Femur (tissue), 1 donor: ENCODE measurements at regions not wholly inside any gene's neighbourhood (a gene's known extent, or its start where the extent isn't known, plus 50 kb on each side); places are given as distances from the start of the nearest gene placed in this dataset.

Experiments used
- DNase-seq: peaks from one replicate; pipeline ENCODE4 v3.0.0-alpha.2; 2017

DNA sequence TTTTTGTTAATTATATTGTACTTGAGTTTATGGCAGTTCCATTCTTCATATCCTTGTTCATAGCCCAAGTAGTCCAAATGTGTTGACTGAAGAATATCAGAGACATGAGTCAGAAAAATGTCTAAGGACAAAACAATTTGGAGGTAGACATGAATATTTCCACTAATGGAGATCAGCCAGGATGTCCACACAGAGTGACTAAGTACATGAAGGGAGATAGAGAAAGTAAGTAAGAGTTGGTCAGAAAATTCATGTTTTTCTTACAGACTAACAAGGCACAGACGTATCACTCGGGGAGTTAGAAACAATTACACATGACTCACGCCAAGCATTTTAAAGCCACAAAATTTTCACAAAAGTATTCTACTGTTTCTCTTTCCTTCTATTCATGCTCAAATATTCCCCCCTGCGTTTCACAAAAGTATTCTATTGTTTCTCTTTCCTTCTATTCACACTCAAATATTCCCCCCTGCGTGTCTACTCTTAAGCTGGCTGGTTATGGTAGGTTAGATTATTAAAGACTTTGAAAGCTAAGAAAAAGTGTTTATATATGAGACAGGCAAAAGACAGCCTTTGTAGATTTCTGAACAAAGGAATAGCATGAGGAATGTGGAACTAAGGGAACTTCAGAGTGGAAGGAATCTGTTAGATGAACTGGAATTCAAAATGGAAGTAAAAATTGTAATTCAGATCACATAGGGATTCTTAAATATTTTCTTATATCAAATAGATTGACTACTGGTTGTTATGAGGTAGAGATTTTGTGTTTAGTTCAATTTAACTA is 648.7 kb upstream of the CCDC54 start:
- no peak for DNase-seq

DNA sequence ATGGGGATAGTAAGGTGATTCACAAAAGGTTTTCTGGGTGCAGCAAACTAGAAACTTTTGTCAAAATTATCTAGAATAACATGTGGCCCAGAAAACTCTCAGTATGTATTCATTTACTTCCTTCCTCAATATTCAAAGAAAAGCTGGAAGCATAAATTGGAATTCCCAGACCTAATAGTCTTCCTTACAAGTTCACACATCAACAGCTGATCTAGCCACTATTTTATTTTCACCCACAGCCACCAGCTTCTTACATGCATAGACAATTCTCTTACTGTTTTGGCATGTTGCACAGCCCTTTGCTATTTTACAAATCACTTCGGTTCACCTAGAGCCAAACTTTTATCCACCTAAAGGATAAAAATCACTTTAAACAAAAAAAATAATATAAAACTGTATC is 647.8 kb upstream of the CCDC54 start:
- no peak for DNase-seq

DNA sequence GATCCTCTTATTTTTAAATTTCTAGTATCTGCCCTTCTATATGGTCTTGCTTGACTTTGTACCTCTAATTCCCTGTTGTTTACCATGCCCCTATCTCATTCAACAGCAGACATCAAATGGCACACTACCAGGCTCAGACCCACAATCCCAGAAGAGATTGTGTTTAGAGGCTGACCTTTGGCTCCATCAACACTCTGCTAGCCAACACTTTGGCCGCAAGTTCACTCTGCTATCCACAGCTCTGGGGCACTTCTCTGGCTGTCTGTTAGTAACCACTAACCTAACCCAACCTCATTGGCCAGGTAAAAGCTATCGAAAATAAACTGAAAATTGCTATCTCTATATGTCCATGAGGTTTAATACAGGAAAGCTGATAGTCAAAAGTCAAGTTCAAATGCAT is 646.0 kb upstream of the CCDC54 start:
- no peak for DNase-seq

DNA sequence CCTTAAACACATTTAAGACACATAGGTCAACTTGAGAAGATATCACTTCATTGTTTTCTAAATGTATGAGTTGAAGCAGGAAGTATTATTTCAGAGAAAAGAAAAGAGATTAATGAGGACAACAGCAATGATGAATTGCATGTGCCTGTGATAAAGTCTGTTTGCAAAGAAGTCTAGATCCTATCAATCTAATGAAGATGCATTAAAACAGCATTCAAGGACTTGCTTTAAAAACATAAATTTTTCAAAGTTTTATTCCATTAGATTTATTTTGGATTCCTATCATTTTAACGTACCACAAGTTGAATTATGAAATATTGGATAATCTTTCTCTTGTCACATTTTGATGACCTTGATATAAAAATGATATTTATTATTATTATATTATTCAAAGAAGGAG is 642.5 kb upstream of the CCDC54 start:
- DNase-seq: no peak

DNA sequence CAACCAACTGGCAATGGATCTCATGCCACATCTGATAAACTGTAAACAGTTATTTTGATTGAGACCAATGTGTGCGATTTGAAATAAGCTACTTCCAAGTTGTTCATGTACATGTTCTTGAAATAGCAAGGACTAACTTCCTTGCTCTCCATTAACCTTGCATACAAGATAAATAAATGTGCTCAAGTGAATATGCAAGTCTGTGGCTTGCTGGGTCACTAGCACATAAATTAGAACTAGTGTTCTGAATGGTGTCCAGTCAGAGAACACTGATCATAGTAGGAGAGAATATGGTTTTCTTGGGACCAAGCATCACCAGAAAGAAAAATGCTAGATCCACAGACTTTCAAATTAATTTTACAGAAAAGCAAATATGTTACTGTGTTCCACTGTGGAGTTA is 640.0 kb upstream of the CCDC54 start:
- DNase-seq: no peak

DNA sequence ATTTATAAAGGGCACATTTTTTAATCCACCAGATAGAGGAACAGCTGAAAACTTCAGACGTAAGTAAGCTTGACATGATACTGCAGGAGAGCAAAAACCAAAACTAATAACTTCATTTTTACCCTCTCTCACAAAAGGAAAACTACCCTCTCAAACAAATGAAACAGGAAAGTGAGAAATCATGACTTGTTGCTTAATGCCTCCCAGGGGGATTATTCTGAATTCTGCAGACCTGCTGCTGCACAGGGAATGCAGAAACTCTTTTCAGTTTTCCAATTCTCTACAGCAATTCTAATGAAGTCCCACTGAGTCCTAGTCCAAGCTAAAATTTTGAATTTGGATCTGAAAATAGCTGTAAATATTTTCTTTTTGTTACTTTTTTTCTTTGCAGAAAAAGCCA is 637.1 kb upstream of the CCDC54 start:
- no peak for DNase-seq

DNA sequence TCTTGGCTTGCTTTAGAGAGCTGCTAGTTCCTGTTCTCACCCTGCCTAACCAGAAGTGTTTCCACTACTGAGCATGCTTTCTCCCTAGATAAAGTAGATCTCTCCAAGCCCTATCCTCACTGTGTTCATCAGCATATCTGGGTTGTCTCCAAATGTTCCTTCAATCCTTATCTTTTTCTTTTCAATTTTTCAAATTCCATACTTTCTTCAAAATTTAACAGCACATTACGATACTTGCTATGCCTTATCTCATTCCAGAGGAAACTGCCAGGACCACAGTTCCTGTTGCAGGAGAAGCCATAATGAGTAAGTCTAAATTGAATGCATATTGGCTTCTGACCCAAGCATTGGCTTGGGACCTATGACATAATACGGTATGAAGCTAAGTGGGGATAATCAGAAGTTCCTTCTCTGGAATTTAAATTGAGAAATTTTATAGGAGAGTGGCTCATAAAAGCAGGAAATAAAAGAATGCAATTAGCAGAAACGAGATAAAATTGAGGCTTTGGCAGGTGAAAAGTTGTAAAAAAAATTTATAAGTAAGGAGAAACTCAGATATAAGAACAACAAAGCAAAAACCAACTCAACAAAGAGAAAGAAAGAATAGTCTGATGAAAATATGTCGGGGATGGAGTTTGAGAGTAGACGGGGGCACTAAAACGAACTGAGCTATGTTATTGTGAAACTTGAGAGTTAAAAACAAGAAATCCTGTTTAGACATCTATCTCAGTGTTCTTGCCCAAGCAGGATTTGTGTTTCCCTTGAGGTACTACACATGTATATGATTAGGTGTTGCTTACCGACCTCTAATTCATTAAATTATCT is 631.7 kb upstream of the CCDC54 start:
- DNase-seq: no peak

DNA sequence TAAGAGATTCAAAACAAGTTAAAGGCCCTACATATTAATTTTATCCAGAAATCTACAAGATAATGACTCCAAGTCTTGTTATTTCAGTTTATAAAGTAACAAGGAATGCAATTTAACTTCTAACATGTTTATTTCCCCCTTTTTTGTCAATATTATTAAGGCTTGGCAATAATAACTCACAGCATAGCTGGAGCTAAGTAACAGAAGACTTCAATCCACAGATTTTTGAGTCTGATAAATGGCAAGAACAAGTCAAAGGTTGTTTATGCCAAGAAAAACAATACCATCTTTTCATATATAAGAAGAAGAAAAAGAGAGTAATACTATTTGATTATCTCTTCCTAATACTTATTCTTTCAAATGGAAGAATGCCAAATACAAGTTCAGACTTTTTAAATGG is 631.0 kb upstream of the CCDC54 start:
- DNase-seq: no peak

DNA sequence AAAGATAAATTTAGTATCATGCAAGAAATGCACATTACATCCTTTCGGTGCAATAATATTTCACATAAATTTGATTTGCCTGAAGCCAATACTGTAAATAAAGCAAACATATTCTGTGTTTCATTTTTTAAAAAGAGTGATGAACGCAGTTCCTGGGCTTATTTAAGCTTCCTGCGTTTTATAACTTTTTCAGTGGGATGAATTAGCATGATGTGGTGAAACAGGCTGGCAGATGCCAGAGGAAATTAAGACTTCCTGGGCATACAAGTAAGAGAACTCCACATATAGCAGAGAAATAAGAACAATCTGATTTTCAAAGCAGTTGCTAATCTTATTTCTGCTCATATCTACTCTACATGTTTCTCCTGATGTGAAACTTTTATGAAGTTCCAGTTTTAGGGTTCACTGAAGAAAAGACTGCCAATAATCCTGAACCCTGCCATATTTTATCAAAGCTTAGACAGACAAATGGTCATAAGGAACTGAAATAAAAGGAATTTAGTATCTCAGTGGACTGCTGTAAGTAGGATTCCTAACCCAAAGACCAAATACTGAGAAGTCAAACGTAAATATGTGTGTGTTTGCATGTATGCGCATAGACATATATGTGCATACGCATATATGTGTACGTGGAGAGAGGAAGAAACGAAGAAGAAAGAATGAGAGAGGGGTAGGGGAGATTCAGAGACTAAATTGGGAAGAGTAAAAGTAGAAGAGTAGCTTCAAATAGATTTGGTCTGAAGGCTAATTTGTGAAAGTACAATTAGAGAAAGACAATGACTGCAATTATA is 628.6 kb upstream of the CCDC54 start:
- DNase-seq: no peak

DNA sequence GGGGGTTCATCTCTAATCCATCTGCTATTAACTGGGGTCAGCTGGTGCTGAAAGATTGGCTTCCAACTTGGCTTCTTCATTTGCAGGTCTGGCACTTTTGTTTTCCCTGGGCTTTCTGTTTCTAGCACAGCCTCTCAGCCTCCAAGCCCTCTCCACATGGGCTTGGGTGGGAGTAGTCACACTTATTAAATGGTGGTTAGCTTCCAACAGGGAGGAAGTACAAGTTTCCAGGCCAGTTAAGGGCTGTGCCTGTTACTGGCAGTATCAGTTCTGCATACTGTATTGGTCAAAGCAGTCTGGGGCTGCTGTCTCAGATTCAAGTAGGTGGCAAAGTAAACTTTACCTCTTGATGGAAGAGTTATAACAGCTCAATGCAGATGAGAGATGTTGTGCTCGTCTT is 627.1 kb upstream of the CCDC54 start:
- DNase-seq: no peak

DNA sequence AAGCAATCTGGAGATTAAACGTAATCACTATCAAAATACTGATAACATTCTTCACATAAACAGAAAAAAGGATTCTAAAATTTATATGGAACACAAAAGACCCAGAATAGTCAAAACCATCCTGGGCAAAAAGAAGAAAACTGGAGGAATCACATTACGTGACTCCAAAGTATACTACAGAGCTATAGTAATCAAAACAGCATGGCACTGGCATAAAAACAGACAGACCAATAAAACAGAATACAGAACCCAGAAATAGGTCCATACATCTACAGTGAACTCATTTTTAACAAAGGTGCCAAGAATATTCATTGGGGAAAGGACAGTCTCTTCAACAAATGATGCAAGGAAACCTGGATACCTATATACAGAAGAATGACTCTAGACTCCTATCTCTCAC is 621.9 kb upstream of the CCDC54 start:
- no peak for DNase-seq

DNA sequence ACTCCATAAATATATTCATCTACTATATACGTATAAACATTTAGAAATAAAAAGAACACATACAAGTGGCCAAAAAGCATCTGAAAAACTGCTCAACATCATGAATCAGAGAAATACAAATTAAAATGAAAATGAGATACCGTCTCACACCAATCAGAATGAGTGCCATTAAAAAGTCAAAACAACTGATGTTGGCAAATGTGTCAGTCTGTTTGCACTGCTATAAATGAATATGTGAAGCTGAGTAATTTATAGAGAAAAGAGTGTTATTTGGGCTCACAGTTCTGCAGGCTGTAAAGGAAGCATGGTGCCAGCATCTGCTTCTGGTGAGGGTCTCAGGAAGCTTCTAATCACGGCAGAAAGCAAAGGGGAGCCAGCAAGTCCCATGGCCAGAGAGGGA is 620.3 kb upstream of the CCDC54 start:
- DNase-seq: no peak

DNA sequence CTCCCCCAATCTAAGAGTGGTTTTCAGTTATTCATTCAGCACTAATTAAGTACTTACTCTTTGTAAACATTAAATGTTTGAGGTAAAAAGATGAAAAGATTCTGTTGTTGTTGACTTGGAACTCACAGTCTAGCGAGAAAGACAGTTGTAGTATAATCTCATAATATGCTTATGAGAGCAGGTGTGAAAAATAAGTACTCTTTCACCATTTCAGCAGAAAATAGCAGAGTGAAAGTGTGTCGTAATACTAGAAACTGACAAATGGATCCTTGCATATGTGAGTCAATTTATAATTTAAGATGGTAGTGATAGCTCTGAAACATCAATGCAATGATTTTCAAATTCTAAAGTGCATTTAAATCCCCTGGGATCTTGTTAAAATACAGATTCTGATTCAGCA is 618.8 kb upstream of the CCDC54 start:
- DNase-seq: no peak

DNA sequence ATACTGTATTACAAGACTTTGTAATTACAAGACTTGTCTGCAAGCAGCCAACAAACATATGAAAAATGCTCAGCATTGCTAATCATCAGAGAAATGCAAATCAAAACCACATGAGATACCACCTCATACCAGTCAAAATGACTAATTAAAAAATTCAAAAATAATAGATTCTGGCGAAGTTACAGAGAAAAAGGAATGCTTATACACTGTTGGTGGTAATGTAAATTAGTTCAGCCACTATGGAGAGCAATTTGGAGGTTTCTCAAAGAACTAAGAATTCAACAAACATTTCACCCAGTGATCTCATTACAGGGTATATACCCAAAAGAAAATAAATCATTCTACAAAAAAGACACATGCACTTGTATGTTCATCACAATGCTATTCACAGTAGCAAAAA is 617.5 kb upstream of the CCDC54 start:
- DNase-seq: no peak

DNA sequence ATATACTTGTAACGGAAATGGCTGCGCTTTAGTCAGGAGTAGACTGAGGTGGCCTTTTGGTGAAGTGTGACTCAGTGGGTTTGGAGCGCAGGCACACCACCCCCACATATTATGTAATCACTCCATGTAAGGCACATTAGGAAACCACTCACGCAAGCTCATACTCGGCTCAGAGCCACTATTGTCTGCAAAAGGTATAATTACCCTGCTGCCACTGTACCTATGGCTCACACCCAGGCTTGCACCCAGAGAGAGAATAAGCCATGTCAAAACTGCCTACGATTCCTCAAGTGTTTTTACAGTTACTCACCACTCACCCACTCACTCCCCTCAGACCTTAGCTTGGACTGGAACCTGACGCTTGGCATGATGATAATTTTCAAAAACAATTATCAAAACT is 611.9 kb upstream of the CCDC54 start:
- no peak for DNase-seq

DNA sequence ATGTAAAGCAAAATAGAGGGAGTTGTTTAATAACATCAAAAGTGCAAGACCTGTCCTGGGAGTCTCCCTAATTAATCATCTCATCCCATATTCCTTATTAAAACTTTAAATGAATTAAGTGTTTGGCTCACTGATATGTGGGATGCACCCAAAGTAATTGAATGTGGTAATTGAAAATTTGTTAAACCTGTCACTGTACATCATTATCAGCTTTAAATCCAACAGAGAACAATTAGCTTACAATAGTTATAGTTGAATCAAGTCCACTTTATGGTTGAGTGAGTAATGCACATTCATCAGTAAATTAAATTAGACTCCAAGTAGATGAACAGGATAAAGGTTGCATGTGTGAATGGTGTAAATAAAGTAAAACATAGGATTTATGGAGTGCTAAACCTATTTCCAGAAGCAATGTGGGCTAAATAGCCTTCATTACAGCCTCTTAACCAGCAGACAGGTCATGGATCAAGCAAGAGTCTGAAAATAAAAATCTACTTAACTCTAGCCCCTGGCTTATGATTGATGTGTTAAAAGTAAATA is 608.2 kb upstream of the CCDC54 start:
- no peak for DNase-seq

DNA sequence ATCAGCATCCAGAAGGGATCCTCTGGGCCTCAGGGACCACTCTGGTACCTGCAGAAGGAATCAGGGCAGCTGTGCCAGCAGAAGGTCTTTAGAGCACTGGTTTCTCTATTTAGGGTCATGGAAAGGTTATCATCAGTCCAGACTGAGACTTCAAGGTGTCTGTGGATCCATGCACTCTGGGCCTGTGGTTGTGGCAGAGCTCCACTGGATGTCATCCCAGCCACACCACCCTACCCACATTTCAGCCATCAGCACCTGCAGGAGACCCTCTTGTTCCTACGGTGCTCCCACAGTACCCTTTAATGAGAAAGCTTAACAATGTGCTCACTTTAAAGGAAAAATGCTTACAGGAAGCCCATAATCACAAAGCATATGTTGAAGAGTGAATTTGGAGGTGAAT is 603.4 kb upstream of the CCDC54 start:
- no peak for DNase-seq

DNA sequence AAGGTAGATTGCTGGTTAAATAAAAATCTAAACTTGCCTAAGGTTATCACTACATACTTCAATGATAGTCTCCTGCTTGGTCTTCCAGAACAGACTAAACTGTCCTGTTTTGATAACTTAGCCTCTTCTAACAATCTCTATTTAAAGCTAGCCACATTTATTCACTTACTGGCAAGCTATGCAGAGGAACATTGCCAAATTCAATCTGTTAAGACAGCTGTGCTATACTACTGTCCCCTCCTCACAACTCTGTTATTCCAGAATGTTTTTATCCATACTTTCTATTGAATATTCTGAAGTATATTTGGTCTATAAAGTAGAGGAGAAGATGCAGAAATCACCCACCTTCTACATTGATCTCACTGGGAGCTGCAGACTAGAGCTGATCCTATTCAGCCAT is 594.0 kb upstream of the CCDC54 start:
- DNase-seq: no peak

DNA sequence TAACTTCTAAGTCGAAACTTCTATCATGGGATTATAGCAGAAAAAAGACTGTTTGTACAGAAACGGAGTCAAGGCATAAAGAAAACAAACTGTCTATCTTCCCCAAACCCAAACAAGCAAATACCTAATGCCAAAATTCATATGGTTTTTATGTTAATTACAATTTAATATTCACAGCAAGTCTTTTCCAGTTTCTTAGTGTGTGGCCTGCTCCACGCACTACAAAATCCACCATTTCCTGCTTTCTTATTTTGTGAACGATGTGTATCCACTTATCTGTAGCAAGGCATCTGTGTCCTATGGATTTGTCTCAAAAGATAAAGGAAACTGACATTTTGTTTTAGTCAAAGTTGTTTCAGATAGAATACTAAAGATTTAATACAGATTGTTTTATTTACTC is 588.0 kb upstream of the CCDC54 start:
- DNase-seq: no peak

DNA sequence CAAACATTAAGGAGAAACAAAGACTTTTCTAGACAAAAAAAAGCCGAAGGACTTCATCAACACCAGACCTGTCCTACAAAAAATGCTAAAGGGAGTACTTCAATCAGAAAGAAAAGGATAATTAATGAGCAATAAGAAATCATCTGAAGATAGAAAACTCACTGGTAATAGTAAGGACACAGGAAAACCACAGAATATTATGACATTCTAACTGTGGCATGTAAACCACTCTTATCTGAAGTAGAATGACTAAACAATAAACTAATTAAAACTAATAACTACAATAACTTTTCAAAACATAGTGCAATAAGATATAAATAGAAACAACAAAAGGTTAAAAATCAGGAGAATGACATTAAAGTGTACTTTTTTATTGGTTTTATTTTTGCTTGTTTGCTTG is 584.5 kb upstream of the CCDC54 start:
- no peak for DNase-seq

DNA sequence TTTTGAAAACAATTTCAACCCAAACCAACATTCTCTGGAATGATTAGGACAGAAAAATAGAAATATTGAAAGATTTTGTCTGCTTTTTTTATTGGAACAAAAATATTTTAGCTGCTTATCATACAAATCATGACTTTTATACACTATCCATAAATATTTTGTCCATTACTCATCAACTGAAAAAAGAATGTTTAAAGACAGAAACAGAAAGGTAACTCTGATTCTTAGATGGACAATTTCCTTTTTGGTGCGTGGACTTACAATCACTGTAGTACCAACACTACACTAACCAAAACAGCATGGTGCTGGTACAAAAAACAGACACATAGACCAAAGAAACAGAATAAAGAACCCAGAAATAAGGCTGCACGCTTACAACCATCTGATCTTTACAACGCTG is 582.8 kb upstream of the CCDC54 start:
- DNase-seq: no peak

DNA sequence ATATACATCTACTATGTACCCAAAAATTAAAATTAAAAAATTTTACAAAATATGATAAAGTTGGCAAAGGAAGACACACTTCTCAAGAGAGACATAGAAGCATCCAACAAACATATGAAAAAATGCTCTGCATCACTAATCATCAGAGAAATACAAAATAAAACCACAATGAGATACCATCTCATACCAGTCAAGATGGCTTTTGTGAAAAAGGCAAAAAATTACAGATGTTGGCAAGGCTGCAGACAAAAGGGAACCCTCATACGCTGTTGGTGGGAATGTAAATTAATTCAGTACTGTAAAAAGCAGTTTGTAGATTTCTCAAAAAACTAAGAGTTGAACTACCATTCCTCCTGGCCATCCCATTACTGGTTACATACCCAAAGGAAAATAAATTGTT is 581.7 kb upstream of the CCDC54 start:
- DNase-seq: no peak

DNA sequence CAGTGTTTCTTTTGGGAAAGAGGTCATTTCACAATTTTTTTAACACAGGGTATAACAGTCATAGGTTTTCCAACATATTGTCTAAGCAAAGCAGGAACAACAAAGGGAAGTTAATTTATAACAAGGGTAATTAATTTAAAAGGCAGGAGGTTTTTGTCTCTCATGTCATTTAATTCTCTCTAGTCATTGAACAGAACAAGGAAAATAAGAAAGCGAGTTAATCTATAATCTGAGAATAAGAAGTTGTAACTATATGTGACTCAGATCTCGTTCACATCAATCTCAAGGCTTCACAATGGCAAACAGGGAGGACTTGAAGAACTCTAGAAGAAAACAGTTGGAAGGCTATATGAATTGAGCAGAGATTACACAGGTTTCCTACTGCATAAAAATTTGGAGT is 579.8 kb upstream of the CCDC54 start:
- DNase-seq: no peak

DNA sequence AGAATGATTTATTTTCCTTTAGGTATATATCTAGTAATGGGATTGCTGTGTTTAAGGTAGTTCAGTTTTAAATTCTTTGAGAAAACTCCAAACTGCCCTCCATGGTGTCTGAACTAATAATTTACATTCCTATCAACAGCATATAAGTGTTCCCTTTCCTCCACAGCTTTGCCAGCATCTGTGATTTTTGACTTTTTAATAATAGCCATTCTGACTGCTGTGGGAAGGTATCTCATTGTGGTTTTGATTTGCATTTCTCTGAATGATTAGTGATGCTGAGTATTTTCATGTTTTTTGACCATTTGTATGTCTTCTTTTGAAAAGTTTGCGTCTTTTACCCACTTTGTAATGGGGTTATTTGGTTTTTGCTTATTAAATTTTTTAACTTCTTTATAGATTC is 571.6 kb upstream of the CCDC54 start:
- no peak for DNase-seq
